CD4-positive, alpha-beta T cell treated with Interleukin-1 beta for 1 hour (primary cell): ENCODE measurements at regions not wholly inside any gene's neighbourhood (a gene's known extent, or its start where the extent isn't known, plus 50 kb on each side); places are given as distances from the start of the nearest gene placed in this dataset.

ENCODE experiments used
- DNase-seq, 2 donors: peaks; one replicate each; pipeline ENCODE4 v3.0.0-alpha.2; 2020 to 2022

- DNase-seq, result no peak
These were observed 1976.2 kb upstream of the IGFBP7 start for GRCh38 chr4:59086410-59086809.

GRCh38 chr4:59091146-59092142 lies 1981.3 kb upstream of the IGFBP7 start:
- DNase-seq, result no peak

GRCh38 chr4:59094505-59094904 lies 1984.3 kb upstream of the IGFBP7 start:
- no peak for DNase-seq

DNA sequence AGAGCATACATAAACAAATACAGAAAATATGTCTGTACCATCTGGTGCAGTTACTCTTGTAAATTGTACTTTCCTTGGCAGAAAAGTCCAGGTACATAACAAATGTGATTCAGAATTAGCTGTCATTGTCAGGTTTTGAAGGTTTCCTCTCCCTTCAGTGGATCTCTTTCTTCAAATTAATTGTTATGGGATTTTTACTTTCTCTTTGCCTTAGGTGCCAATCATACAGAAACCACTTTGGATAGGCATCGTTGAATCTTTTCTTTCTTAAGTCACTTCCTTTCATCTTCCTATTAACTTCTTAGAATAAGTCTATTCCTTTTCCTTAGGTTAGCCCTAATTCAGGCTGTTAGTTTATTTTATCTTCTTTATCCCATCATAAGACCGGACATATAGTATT lies 1992.1 kb upstream of the IGFBP7 start:
- DNase-seq, result no peak

GRCh38 chr4:59120287-59120814 lies 2010.2 kb upstream of the IGFBP7 start:
- DNase-seq, result no peak

GRCh38 chr4:59122626-59123025 lies 2012.4 kb upstream of the IGFBP7 start:
- DNase-seq, result no peak

GRCh38 chr4:59126159-59126558 lies 2016.0 kb upstream of the IGFBP7 start:
- no peak for DNase-seq

- no peak for DNase-seq
These were observed 2016.8 kb upstream of the IGFBP7 start for GRCh38 chr4:59127006-59127405.

DNA sequence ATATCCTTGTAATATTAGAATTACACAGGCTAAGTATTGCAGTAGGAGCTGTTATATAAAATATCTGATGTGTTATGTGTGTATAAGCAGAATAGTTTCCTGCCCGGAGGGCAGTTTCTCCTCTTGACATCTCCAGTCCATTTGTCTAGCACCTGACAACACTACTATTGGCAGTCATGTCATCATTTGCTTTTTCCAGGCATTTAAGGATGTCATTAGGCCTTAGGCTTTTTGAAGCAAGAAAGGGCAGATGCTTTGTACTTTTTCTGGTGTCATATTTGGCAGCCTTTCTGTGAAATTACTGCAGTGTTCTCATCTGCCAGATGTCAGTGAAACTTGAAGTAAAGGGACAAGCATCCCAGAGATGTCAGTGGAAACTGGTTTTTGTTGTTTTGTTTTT lies 2017.6 kb upstream of the IGFBP7 start:
- no peak for DNase-seq

DNA sequence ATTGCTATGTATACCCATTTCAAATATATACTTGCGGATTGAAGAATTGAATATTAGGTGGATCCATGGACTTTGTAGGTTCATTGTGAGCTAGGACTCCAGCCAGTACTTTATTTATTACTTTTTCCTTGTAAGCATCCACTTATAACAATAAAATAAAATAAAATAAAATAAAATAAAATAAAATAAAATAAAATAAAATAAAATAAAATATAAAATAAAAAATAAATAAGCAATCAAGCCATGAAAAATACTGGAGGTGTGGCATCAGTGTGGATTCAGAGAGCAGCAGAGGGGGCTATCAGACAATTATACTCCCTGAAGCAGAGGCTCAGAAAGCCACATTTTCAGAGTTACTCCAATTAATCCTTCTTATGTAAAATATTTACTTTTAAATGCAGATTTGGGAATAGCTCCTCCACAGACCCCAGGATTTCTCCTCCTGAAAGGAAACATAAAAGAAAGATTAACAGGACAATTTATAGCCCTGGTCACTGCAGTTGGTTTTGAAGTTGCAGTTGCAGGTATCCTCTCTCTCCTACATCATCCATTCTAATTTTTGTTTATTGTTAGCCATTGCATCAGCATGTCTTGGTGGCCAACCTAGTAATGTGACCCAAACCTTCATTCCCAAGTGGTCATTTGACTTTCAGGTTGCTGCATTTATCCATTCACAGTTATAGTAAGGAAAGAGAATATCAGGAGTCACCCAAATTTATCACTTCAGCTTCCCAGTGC lies 2025.2 kb upstream of the IGFBP7 start:
- DNase-seq, result no peak

DNA sequence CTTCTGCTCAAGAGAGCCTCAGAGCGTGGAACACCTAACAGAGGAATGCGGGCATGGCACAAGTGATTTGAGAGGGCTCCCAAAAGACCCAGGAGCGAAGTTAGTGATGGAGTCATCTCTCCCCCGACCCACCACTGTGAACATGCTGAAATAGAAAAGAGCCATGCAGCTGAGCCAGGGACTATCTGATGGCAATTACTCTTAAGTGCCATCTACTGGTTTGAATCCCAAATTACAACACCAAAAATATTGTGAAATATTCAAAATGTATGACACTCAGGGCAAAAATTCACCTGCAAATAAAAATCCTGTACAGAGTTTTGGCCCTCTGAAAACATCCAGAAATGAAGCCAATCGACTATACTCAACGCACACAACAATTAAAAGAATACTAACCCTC lies 2038.9 kb upstream of the ADGRL3 start:
- DNase-seq, result no peak

DNA sequence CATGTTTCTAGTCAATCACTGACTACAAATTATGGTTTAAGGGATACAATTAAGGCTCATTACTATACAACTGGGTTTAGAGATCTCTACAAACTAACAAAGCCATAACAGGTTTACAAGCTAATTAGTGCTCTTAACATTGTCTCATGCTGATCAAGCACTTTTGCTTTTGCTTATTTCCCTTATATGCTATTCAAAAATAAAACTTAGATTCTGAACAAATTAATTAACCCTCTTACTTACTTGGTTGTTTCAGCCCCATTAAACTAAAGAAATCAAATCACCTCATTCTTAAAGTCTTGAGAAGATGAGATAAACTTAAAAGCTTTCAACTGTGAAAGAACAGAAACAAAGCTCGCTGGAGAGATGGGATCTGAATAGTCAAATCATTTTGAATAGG lies 2024.5 kb upstream of the ADGRL3 start:
- no peak for DNase-seq

DNA sequence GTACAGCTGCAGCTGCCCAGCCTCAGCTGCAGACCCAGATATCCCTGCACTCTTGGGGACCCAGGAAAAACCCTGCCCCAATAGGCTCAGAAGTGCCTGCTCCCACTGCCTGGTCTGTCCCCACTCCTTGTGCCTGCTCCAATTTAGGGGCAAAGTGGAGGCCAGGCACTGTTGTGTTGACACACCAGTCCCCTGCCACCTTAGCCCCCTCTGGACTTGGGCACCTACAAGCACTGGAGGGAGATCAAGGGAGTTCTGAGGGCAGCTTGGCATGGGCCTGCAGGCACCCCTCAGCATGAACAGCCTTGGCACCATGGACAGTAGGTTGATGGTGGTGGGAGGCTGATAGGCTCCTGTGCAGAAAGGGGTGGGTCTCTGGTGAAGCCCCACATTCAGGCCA lies 2020.8 kb upstream of the ADGRL3 start:
- no peak for DNase-seq

DNA sequence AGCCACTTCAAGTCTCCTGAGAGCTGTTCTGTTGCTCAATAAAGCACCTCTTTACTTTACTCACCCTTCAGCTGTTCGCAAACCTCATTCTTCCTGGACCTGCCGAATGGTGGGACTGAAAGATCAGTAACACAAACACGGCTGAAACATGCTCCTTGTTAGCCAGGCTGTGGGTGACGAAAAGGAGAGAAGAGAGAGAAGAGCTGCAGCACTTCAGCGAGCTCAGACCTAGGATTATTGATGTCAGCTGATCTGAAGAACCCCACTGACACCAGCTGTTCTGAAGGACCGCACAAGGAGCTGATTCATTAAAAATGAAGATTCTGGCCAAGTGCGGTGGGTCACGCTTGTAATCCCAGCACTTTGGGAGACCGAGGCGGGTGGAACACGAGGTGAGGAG lies 2020.0 kb upstream of the ADGRL3 start:
- DNase-seq, result no peak

GRCh38 chr4:59180969-59181368 lies 2019.2 kb upstream of the ADGRL3 start:
- no peak for DNase-seq

GRCh38 chr4:59195839-59196238 lies 2004.3 kb upstream of the ADGRL3 start:
- DNase-seq, result no peak

DNA sequence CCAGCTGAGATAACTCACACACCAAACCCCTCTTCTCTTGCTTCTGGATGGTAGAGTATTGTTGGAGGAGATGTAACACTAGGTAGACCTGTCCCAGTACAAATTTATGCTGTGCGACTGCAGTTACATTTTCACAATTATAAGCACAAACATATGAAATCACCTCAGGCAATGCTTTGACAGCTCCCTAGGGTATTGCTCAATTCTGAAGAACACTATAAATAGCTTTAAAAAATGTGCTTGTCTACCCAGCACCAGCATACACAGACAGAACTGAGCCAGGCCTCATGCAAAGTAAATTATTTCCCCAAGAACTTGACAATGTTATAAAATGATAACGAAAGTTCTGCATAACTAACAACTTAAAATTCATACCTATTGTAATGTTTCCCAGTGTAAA lies 1999.1 kb upstream of the ADGRL3 start:
- no peak for DNase-seq

DNA sequence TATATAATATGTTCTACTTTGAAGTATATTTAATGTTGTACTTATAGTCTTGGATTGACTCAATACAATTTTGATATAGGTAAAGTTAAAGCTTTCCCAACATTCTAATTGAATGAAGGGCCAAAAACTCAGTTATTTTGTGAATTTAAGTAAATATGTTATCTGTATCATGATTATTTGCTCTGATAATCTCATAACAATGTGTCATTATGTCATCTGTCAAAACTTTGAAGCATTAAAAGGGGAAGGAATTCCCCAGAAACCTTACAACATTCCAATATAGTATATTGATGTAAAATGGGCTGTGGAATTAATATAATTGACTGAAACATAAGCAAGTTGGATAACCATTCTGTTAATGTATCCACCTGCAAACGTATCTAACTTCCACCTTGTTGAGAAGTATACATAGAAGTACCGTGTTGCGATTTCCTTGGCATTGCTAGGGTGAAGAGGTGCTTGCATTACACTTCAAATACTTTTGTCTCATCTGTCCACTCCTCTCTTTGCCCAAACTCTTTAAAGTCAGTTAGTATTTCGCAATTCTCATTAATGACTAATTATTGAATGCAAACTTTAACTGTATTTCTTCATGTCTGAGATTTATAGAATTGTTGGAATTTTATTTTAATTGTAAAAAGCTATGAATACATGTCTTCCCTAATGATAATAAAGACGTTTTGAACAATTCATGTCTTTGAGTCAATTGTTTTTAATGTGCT lies 1982.1 kb upstream of the ADGRL3 start:
- DNase-seq, result no peak

DNA sequence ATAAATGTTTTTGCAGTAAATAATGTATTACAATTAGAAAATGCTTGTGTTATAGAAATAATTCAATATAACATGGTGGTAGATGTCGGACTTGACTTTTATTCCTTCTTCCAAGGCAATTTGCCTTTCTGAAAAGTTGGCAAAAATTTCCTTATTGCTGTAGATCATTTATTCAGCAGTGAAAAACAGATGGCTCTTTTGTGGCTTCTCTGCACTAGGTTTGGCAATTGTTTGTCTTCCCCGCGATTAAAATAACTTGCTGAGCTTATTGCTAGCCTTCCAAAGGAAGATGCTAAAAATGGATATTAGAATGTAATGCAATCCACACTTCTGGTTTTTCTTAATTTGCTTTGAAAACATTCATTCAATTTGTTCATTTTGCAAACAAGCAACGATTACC lies 1977.9 kb upstream of the ADGRL3 start:
- no peak for DNase-seq

DNA sequence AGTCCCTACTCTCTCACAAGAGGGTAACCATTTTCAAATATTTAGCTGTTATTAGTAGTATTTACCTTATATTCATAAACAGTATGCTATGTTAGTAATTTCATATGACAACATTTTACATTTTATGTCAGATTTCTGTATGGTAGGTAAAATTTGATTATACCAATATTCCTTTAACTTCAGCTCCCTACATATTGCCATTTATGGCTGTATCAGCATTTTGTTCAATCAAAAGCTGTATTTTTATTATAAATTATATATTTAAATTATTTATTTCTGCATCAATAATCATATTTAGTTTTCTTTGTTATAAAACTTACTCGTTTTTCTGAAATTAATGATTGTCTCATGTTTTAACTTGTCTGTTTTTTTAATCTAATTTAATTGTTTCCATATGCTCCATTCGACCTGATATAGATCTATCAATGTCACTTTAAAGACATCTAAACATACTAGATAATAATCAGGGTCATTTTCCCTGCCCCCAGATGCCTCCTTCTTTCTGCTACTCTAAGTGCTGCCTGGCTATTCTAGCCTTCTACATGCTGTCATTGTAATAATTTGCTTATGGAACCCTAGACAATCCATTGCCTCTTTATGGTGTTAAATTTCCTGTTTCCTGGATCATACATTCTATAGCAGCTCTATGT lies 1976.7 kb upstream of the ADGRL3 start:
- no peak for DNase-seq

DNA sequence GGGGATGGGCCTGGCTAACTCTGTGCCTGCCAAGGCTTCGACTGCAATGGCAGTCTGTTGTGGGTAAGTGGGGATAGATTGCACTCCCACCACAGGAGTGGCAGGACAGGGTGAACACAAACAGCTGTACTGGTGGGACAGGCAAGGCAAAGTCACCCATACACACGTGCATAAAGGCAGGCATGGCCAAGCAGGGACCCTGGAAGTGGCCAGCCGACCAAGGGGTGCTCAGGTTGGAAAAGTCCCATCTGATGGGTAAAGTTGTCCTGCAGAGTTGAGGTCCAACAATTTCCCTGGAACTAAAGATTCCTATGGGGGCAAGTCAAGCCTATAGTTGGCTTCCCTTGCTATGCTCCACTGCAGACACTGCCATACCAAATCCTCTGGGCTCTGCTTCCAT lies 1961.9 kb upstream of the ADGRL3 start:
- DNase-seq, result no peak

DNA sequence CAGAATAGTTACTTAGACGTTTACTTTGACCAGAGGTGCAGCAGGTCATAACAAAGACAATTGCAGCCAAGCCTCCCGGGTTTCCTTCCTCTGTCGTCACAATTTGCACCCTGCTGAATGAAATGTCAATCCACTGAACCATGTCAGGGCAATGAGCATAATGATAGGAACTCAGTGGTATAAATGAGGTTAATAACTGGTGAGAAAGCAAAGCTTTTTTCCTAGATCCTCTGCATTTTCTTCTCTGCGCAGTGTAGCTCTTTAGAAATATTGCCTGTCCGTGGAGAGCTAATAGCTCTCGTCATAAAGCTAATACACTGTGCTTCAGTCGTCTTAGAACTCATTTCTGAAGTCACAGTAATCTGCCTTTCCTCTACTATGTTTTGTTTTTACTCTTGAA lies 1960.1 kb upstream of the ADGRL3 start:
- no peak for DNase-seq

DNA sequence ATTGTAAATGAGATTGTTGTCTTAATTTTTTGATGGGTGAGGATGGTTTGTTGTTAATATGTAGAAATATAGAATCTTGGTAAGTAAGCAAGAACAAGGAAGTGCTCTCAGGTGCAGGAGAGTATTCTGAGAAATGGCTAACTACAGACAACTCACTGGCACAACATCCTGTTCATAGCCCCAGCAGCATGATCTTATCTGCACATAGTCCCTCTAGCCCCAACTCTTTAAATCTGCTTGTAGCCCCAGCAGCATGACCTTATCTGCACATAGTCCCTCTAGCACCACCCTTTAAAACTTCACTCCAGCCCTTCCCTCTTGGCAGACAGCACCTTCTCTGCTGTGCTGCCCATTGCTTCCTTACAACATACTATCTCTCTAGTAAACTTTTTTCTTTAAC lies 1957.1 kb upstream of the ADGRL3 start:
- DNase-seq, result no peak
